Upper lobe of right lung (tissue), 1 donor: ENCODE measurements at regions not wholly inside any gene's neighbourhood (a gene's known extent, or its start where the extent isn't known, plus 50 kb on each side); places are given as distances from the start of the nearest gene placed in this dataset.

Experiments
- ATAC-seq: fragments of 200-7000 bp; cut with Tn5 transposase; one replicate; pipeline ENCODE4 v1.9.1; 2020; ENCODE audit warnings: mild to moderate bottlenecking, moderate library complexity
- DNase-seq: peaks from one replicate; pipeline ENCODE4 v3.0.0-alpha.2; 2020
- H3K27ac ChIP-seq: fragments of 200-600 bp; one replicate; pipeline ENCODE4 v1.8.0; 2022
- H3K27me3 ChIP-seq: fragments of 200-600 bp; one replicate; pipeline ENCODE4 v1.8.0; 2022; ENCODE audit warnings: mild to moderate bottlenecking
- H3K36me3 ChIP-seq: fragments of 200-600 bp; one replicate; pipeline ENCODE4 v1.8.0; 2022
- H3K4me1 ChIP-seq: fragments of 200-600 bp; one replicate; pipeline ENCODE4 v1.8.0; 2022
- H3K4me3 ChIP-seq: fragments of 200-600 bp; one replicate; pipeline ENCODE4 v1.8.0; 2022; ENCODE audit warnings: mild to moderate bottlenecking
- H3K9me3 ChIP-seq: fragments of 200-600 bp; one replicate; pipeline ENCODE4 v1.8.0; 2022
- intact Hi-C: fragments of 100-400 bp; cut with DNase I; formaldehyde crosslinking; loops from one replicate; pipeline ENCODE4 v1.11.0; 2022
- TF ChIP-seq, protein P1 (sequence below): fragments of 200-600 bp; IDR thresholded peaks from one replicate; pipeline ENCODE4 v1.8.0; 2022; ENCODE audit warnings: antibody characterized with exemption
- donor health status: DM: no; HTN: yes; CAD: no; lungs with severe emphysema.

DNA sequence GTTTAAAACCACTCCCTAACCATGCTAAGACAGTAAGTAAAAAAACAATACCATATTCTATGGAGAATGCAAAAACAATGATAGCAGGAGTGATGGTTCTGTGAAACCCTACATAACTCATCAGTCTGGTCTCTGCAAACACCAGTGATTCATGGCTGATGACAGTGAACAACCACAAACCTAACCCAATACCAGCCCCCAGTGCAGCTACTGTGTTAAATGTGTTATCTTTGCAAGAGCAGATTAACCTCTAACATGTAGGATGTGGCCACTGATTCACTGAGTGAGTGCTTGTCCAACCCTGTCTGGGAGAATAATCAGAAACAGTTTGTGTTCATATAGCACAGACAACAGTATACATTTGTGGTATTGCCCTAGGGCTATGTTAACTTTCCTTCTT is 100.2 kb upstream of the COG2 start:
- DNase-seq (no peak), ATAC-seq (no peak)
- H3K4me3 ChIP-seq, result no peak overlapping the region
- intact Hi-C loops, result no loop called here
- H3K27ac ChIP-seq, result no peak overlapping the region
- H3K4me1 ChIP-seq, result no peaks in the 10 kb centered on the region
- no peaks in the 10 kb centered on the region for H3K27me3 ChIP-seq
- TF ChIP-seq, protein P1, sequence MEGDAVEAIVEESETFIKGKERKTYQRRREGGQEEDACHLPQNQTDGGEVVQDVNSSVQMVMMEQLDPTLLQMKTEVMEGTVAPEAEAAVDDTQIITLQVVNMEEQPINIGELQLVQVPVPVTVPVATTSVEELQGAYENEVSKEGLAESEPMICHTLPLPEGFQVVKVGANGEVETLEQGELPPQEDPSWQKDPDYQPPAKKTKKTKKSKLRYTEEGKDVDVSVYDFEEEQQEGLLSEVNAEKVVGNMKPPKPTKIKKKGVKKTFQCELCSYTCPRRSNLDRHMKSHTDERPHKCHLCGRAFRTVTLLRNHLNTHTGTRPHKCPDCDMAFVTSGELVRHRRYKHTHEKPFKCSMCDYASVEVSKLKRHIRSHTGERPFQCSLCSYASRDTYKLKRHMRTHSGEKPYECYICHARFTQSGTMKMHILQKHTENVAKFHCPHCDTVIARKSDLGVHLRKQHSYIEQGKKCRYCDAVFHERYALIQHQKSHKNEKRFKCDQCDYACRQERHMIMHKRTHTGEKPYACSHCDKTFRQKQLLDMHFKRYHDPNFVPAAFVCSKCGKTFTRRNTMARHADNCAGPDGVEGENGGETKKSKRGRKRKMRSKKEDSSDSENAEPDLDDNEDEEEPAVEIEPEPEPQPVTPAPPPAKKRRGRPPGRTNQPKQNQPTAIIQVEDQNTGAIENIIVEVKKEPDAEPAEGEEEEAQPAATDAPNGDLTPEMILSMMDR, result no peak
- H3K9me3 ChIP-seq, result no peaks in the 10 kb centered on the region
- H3K36me3 ChIP-seq, result no peaks in the 10 kb centered on the region

DNA sequence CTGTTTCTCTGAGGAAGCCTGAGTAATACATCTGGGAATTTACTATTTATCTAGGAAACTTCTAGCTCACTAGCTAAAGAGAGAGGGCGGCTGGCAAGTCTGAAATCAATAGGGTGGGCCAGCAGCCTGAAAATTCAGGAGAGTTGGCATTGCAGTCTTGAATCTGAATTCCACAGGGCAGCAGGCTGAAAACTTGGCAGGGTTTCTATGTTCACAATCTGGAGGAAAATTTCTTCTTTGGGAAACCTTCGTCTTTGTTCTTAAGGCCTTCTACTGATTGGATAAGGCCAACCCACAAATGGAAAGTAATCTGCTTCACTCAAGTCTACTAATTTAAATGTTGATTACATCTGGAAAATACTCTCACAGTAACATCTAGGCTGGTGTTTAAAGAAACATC is 101.0 kb upstream of the COG2 start:
- TF ChIP-seq, protein P1, result no peak
- intact Hi-C loops, result no loop called here
- DNase-seq (no peak), ATAC-seq (no peak)
- Histone ChIP-seq H3K4me1 (no peaks in the 10 kb centered on the region), H3K27me3 (no peaks in the 10 kb centered on the region), H3K9me3 (no peaks in the 10 kb centered on the region), H3K27ac (no peak overlapping the region), H3K4me3 (no peak overlapping the region), H3K36me3 (no peaks in the 10 kb centered on the region)

DNA sequence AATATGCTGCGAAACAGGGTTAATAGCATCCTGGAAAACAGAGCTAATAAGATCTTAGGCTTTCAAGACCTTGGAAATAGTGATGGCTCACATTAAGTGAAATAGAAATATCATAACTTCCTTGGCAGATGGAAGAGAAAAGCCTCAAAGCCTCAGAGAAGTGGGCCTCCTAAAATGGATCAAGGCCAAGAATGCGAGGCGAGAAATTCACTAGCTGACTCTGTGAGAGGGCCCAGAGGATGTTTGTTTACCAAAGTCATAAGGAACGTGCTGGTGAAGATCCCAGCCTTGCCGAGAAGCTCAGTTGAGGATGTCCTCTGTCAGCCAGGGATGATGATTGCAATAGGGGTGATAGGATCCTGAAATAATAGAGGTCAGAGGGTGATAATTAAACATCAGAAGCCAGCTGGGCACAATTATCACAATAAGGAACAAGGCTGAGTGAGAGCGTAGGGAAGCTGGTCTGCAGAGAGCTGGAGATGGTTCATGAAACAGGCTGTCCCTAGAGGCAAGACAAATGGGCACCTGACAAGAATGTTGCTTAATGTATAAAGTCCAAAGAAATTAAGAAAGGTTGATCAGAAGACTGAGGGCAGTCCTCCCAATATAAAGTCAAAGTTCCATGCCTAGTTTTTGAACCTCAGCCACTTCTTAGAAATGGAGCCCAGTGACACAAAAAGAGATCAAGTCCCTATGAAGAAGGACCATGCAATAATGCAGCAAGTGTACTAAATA is 101.7 kb upstream of the COG2 start:
- H3K9me3 ChIP-seq, result no peaks in the 10 kb centered on the region
- H3K4me1 ChIP-seq, result no peaks in the 10 kb centered on the region
- H3K36me3 ChIP-seq, result no peaks in the 10 kb centered on the region
- H3K27ac ChIP-seq, result no peak overlapping the region
- H3K4me3 ChIP-seq, result no peak overlapping the region
- TF ChIP-seq, protein P1, result no peak
- intact Hi-C loops, result no loop called here
- ATAC-seq (no peak), DNase-seq (no peak)
- H3K27me3 ChIP-seq, result no peaks in the 10 kb centered on the region

DNA sequence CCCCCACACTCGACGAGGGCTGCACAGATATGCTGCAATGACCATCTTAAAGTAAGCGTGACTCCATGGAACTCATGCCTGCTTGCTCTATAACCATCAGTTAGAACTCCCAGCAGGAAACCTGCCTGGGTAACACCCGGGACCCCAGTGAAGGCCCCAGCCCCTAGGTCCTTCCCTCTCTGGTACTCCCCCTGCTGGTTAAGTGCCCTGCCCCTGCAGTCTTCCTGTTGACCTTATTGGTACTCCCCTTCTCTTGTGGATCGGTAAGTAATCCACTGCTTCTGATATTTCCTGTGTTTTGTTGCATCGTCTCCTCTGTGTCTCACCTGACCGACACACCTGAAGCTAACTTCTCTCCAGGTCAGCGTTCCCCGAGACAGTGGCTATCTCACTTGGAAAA is 104.8 kb upstream of the COG2 start:
- intact Hi-C loops, result no loop called here
- no peak for ATAC-seq
- Histone ChIP-seq H3K27me3 (no peaks in the 10 kb centered on the region), H3K36me3 (no peaks in the 10 kb centered on the region), H3K9me3 (no peaks in the 10 kb centered on the region), H3K4me1 (no peaks in the 10 kb centered on the region), H3K27ac (no peak overlapping the region), H3K4me3 (no peak overlapping the region)
- TF ChIP-seq, protein P1, result no peak
- DNase-seq, result no peak

DNA sequence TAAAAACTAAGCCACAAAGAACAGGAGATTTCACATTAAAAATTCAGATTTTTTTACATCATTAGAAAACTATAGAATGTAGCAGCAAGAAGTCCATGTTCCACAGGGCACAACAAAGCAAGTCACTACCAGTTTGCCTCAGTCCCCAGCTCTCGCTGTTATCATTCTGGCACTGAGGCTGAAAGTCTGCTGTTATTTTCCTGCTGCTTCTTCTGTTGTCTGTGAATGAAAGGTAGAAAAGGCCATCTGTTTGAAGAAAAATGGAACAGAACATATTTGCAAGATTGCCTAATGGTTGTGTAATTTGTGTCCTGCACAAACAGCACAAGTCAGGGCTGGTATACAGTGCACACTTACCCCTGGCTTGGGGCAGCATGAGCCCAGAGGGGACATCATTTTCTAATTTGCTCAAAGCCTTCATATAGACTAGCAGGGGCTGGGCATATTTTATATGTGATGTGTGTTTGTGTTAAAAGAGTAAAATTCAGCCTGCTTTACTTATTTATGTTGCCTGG is 105.6 kb upstream of the COG2 start:
- intact Hi-C loops, result no loop called here
- H3K4me1 ChIP-seq, result no peaks in the 10 kb centered on the region
- H3K27ac ChIP-seq, result no peak overlapping the region
- ATAC-seq (no peak), DNase-seq (no peak)
- no peaks in the 10 kb centered on the region for H3K36me3 ChIP-seq
- TF ChIP-seq, protein P1, result no peak
- H3K27me3 ChIP-seq, result no peaks in the 10 kb centered on the region
- no peaks in the 10 kb centered on the region for H3K9me3 ChIP-seq
- H3K4me3 ChIP-seq, result no peak overlapping the region
